ENCODE measurements at regions not wholly inside any gene's neighbourhood (a gene's known extent, or its start where the extent isn't known, plus 50 kb on each side); places are given as distances from the start of the nearest gene placed in this dataset.
"Not testable (repeated sequence)": the region's sequence is repeated elsewhere in the genome, so short reads cannot be mapped to it uniquely, and the experiment has no call there.

GRCh38 chr9:38129366-38129765, 60.3 kb upstream of the SHB start:
- Histone ChIP-seq H3K9ac (ENCODE audit: low read length) (no peak overlapping the region), H3K27me3 (ENCODE audit: control insufficient read depth, insufficient read depth, low read length) (no peaks in the 10 kb centered on the region), H3K27ac (ENCODE audit: low read depth, low read length) (no peak overlapping the region), H3K4me1 (ENCODE audit: control insufficient read depth, insufficient read depth, low read length) (no peaks in the 10 kb centered on the region), H3K36me3 (ENCODE audit: control insufficient read depth, insufficient read depth, low read length) (no peaks in the 10 kb centered on the region), H3K4me3 (ENCODE audit: low read length) (no peak overlapping the region)

GRCh38 chr9:38128752-38129270, 59.8 kb upstream of the SHB start:
- H3K27me3 ChIP-seq (ENCODE audit: control insufficient read depth, insufficient read depth, low read length) = no peaks in the 10 kb centered on the region

GRCh38 chr9:38127271-38127839, 58.3 kb upstream of the SHB start:
- no peak overlapping the region for H3K9ac ChIP-seq (ENCODE audit: low read length)
- no peak overlapping the region for H3K4me3 ChIP-seq (ENCODE audit: low read length)
- no peak overlapping the region for H3K27ac ChIP-seq (ENCODE audit: low read depth, low read length)
- no peaks in the 10 kb centered on the region for H3K4me1 ChIP-seq (ENCODE audit: control insufficient read depth, insufficient read depth, low read length)
- no peaks in the 10 kb centered on the region for H3K27me3 ChIP-seq (ENCODE audit: control insufficient read depth, insufficient read depth, low read length)
- H3K36me3 ChIP-seq (ENCODE audit: control insufficient read depth, insufficient read depth, low read length) = no peaks in the 10 kb centered on the region

More at GRCh38 chr9:38128752-38129270, 59.8 kb upstream of the SHB start:
- H3K27ac ChIP-seq (ENCODE audit: low read depth, low read length) = no peak overlapping the region
- no peaks in the 10 kb centered on the region for H3K4me1 ChIP-seq (ENCODE audit: control insufficient read depth, insufficient read depth, low read length)
- no peak overlapping the region for H3K4me3 ChIP-seq (ENCODE audit: low read length)
- no peaks in the 10 kb centered on the region for H3K36me3 ChIP-seq (ENCODE audit: control insufficient read depth, insufficient read depth, low read length)
- H3K9ac ChIP-seq (ENCODE audit: low read length) = no peak overlapping the region

GRCh38 chr9:38126730-38127129, 57.7 kb upstream of the SHB start:
- no peak overlapping the region for H3K9ac ChIP-seq (ENCODE audit: low read length)
- no peaks in the 10 kb centered on the region for H3K4me1 ChIP-seq (ENCODE audit: control insufficient read depth, insufficient read depth, low read length)
- no peak overlapping the region for H3K27ac ChIP-seq (ENCODE audit: low read depth, low read length)
- H3K36me3 ChIP-seq (ENCODE audit: control insufficient read depth, insufficient read depth, low read length) = no peaks in the 10 kb centered on the region
- H3K4me3 ChIP-seq (ENCODE audit: low read length) = no peak overlapping the region
- H3K27me3 ChIP-seq (ENCODE audit: control insufficient read depth, insufficient read depth, low read length) = no peaks in the 10 kb centered on the region

- Histone ChIP-seq H3K9ac (ENCODE audit: low read length) (no peak overlapping the region), H3K27ac (ENCODE audit: low read depth, low read length) (no peak overlapping the region), H3K27me3 (ENCODE audit: control insufficient read depth, insufficient read depth, low read length) (no peaks in the 10 kb centered on the region), H3K4me1 (ENCODE audit: control insufficient read depth, insufficient read depth, low read length) (no peaks in the 10 kb centered on the region), H3K4me3 (ENCODE audit: low read length) (no peak overlapping the region), H3K36me3 (ENCODE audit: control insufficient read depth, insufficient read depth, low read length) (no peaks in the 10 kb centered on the region)
Observed at GRCh38 chr9:38125889-38126288, 56.9 kb upstream of the SHB start.

- H3K4me3 ChIP-seq (ENCODE audit: low read length); H3K9ac ChIP-seq (ENCODE audit: low read length); H3K27ac ChIP-seq (ENCODE audit: low read depth, low read length); H3K4me1 ChIP-seq (ENCODE audit: control insufficient read depth, insufficient read depth, low read length); H3K27me3 ChIP-seq (ENCODE audit: control insufficient read depth, insufficient read depth, low read length); H3K36me3 ChIP-seq (ENCODE audit: control insufficient read depth, insufficient read depth, low read length): not testable (repeated sequence)
Observed at GRCh38 chr9:38123359-38123758, 54.3 kb upstream of the SHB start.

- Histone ChIP-seq H3K27ac (ENCODE audit: low read depth, low read length) (no peak overlapping the region), H3K36me3 (ENCODE audit: control insufficient read depth, insufficient read depth, low read length) (no peaks in the 10 kb centered on the region), H3K4me1 (ENCODE audit: control insufficient read depth, insufficient read depth, low read length) (no peaks in the 10 kb centered on the region), H3K9ac (ENCODE audit: low read length) (no peak overlapping the region), H3K27me3 (ENCODE audit: control insufficient read depth, insufficient read depth, low read length) (no peaks in the 10 kb centered on the region), H3K4me3 (ENCODE audit: low read length) (no peak overlapping the region)
Observed at GRCh38 chr9:38120961-38121360, 51.9 kb upstream of the SHB start.

- Histone ChIP-seq H3K27me3 (ENCODE audit: control insufficient read depth, insufficient read depth, low read length) (no peaks in the 10 kb centered on the region), H3K36me3 (ENCODE audit: control insufficient read depth, insufficient read depth, low read length) (no peaks in the 10 kb centered on the region), H3K9ac (ENCODE audit: low read length) (no peak overlapping the region), H3K27ac (ENCODE audit: low read depth, low read length) (no peak overlapping the region), H3K4me1 (ENCODE audit: control insufficient read depth, insufficient read depth, low read length) (no peaks in the 10 kb centered on the region), H3K4me3 (ENCODE audit: low read length) (no peak overlapping the region)
Observed at GRCh38 chr9:38119560-38120236, 50.7 kb upstream of the SHB start.

GRCh38 chr9:38118862-38119438, 49.9 kb upstream of the SHB start:
- no peaks in the 10 kb centered on the region for H3K27me3 ChIP-seq (ENCODE audit: control insufficient read depth, insufficient read depth, low read length)
- H3K27ac ChIP-seq (ENCODE audit: low read depth, low read length) = no peak overlapping the region
- H3K36me3 ChIP-seq (ENCODE audit: control insufficient read depth, insufficient read depth, low read length) = no peaks in the 10 kb centered on the region
- H3K4me1 ChIP-seq (ENCODE audit: control insufficient read depth, insufficient read depth, low read length) = no peaks in the 10 kb centered on the region
- no peak overlapping the region for H3K9ac ChIP-seq (ENCODE audit: low read length)
- no peak overlapping the region for H3K4me3 ChIP-seq (ENCODE audit: low read length)
